ENCODE measurements at regions not wholly inside any gene's neighbourhood (a gene's known extent, or its start where the extent isn't known, plus 50 kb on each side); places are given as distances from the start of the nearest gene placed in this dataset.

DNA sequence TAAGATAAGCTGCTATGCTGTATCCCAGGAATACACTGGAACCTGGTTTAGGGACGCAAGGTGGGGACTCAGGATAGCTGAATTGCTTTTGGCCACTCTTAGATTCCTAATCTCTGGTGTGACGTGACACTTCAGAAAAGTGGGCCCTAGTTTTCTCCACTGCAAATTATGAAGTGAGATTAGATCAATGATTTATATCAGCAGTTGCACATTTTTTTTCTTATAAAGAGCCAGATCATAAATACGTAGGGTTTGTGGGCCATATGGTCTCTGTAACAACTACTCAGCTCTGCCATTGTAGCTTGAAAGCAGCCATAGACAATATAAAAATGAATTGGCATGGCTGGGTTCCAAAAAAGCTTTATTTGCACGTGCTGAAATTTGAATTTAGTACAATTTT lies 85.4 kb upstream of the CPO start:
- Histone ChIP-seq H3K36me3 (ENCODE audit: control insufficient read depth in 2 of 2, insufficient read depth in 2 of 2, low read length in 1 of 2) (no peaks in the 10 kb centered on the region), H3K9me3 (replicated peaks; ENCODE audit: control insufficient read depth, insufficient read depth, low read length) (no peaks in the 10 kb centered on the region), H3K79me2 (ENCODE audit: control insufficient read depth, insufficient read depth, low read length) (no peaks in the 10 kb centered on the region), H2AFZ (ENCODE audit: control insufficient read depth, low read depth, low read length) (no peak overlapping the region), H3K4me2 (ENCODE audit: control insufficient read depth, insufficient read depth) (no peak overlapping the region), H3K9ac (ENCODE audit: control insufficient read depth, insufficient read depth, low read length) (no peak overlapping the region), H3K4me3 (no peak overlapping the region), H3K27me3 (replicated peaks in 1 of 2; ENCODE audit: control insufficient read depth in 2 of 2, insufficient read depth in 2 of 2, low read length in 1 of 2) (no peaks in the 10 kb centered on the region), H3K27ac (ENCODE audit: control insufficient read depth, insufficient read depth) (no peak overlapping the region), H4K20me1 (ENCODE audit: control insufficient read depth, insufficient read depth) (no peaks in the 10 kb centered on the region), H3K4me1 (ENCODE audit: control insufficient read depth, insufficient read depth, low read length) (no peaks in the 10 kb centered on the region)
- RAD21 ChIA-PET (ENCODE audit: unreplicated experiment): no interaction called here
- in situ Hi-C loops (cut with MboI) (no loop called here), intact Hi-C loops (cut with micrococcal nuclease; ENCODE audit: unreplicated experiment) (no loop called here)
- SMC1A ChIA-PET (ENCODE audit: uncharacterized antibody, unreplicated experiment): interaction anchor here (1.0 kb wide), 1 partner anchor 11 kb away, joined by 3 read pairs; no protein-coding TSS in a partner anchor
- POLR2A ChIA-PET: no interaction called here
- DNase-seq (ENCODE audit: low read depth, low spot score): no peak
- no TSS peak for BruUV-seq (replicated peaks)
- no peak for FAIRE-seq
- TF ChIP-seq, protein P1, sequence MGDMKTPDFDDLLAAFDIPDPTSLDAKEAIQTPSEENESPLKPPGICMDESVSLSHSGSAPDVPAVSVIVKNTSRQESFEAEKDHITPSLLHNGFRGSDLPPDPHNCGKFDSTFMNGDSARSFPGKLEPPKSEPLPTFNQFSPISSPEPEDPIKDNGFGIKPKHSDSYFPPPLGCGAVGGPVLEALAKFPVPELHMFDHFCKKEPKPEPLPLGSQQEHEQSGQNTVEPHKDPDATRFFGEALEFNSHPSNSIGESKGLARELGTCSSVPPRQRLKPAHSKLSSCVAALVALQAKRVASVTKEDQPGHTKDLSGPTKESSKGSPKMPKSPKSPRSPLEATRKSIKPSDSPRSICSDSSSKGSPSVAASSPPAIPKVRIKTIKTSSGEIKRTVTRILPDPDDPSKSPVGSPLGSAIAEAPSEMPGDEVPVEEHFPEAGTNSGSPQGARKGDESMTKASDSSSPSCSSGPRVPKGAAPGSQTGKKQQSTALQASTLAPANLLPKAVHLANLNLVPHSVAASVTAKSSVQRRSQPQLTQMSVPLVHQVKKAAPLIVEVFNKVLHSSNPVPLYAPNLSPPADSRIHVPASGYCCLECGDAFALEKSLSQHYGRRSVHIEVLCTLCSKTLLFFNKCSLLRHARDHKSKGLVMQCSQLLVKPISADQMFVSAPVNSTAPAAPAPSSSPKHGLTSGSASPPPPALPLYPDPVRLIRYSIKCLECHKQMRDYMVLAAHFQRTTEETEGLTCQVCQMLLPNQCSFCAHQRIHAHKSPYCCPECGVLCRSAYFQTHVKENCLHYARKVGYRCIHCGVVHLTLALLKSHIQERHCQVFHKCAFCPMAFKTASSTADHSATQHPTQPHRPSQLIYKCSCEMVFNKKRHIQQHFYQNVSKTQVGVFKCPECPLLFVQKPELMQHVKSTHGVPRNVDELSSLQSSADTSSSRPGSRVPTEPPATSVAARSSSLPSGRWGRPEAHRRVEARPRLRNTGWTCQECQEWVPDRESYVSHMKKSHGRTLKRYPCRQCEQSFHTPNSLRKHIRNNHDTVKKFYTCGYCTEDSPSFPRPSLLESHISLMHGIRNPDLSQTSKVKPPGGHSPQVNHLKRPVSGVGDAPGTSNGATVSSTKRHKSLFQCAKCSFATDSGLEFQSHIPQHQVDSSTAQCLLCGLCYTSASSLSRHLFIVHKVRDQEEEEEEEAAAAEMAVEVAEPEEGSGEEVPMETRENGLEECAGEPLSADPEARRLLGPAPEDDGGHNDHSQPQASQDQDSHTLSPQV (IDR thresholded peaks at IDR 0.05): no peak
- TF ChIP-seq HDAC2 (IDR thresholded peaks at IDR 0.05) (no peak), RFX5 (IDR thresholded peaks at IDR 0.05; ENCODE audit: low read depth, low read length) (no peak), IRF4 (IDR thresholded peaks at IDR 0.05; ENCODE audit: low read depth, low read length) (no peak), ZBED1 (IDR thresholded peaks at IDR 0.05; ENCODE audit: borderline replicate concordance) (no peak), NRF1 (conservative IDR thresholded peaks at IDR 0.05; ENCODE audit: low read depth, low read length) (no peak), NR2C2 (IDR thresholded peaks at IDR 0.05; ENCODE audit: borderline replicate concordance, control insufficient read depth, insufficient read length, low read depth) (no peak), NR2C1 (IDR thresholded peaks at IDR 0.05) (no peak), BMI1 (IDR thresholded peaks at IDR 0.05; ENCODE audit: borderline replicate concordance) (no peak)
- TF ChIP-seq, protein P2, sequence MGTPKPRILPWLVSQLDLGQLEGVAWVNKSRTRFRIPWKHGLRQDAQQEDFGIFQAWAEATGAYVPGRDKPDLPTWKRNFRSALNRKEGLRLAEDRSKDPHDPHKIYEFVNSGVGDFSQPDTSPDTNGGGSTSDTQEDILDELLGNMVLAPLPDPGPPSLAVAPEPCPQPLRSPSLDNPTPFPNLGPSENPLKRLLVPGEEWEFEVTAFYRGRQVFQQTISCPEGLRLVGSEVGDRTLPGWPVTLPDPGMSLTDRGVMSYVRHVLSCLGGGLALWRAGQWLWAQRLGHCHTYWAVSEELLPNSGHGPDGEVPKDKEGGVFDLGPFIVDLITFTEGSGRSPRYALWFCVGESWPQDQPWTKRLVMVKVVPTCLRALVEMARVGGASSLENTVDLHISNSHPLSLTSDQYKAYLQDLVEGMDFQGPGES (IDR thresholded peaks at IDR 0.05): no peak
- TF ChIP-seq, protein P3, sequence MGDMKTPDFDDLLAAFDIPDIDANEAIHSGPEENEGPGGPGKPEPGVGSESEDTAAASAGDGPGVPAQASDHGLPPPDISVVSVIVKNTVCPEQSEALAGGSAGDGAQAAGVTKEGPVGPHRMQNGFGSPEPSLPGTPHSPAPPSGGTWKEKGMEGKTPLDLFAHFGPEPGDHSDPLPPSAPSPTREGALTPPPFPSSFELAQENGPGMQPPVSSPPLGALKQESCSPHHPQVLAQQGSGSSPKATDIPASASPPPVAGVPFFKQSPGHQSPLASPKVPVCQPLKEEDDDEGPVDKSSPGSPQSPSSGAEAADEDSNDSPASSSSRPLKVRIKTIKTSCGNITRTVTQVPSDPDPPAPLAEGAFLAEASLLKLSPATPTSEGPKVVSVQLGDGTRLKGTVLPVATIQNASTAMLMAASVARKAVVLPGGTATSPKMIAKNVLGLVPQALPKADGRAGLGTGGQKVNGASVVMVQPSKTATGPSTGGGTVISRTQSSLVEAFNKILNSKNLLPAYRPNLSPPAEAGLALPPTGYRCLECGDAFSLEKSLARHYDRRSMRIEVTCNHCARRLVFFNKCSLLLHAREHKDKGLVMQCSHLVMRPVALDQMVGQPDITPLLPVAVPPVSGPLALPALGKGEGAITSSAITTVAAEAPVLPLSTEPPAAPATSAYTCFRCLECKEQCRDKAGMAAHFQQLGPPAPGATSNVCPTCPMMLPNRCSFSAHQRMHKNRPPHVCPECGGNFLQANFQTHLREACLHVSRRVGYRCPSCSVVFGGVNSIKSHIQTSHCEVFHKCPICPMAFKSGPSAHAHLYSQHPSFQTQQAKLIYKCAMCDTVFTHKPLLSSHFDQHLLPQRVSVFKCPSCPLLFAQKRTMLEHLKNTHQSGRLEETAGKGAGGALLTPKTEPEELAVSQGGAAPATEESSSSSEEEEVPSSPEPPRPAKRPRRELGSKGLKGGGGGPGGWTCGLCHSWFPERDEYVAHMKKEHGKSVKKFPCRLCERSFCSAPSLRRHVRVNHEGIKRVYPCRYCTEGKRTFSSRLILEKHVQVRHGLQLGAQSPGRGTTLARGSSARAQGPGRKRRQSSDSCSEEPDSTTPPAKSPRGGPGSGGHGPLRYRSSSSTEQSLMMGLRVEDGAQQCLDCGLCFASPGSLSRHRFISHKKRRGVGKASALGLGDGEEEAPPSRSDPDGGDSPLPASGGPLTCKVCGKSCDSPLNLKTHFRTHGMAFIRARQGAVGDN (IDR thresholded peaks at IDR 0.05): no peak
- CTCF ChIA-PET: interaction anchor here (1.6 kb wide), 1 partner anchor 135 kb away, joined by 4 read pairs; no protein-coding TSS in a partner anchor
- 40% methylated on average over 4 of the region's 4 CpGs for WGBS (ENCODE audit: insufficient coverage, insufficient replicate concordance, low lambda C conversion rate, missing lambda C conversion rate)
- no peak for ATAC-seq

Measured in GM12878 (cell line).